Astrocyte (in vitro differentiated cells and primary cell): ENCODE measurements at regions not wholly inside any gene's neighbourhood (a gene's known extent, or its start where the extent isn't known, plus 50 kb on each side); places are given as distances from the start of the nearest gene placed in this dataset.

Experiments
- EZH2 ChIP-seq: IDR thresholded peaks from 2 replicates; pipeline ENCODE4 v1.6.1; 2012; ENCODE audit warnings: mild to moderate bottlenecking, low read length, inconsistent platforms; ENCODE audit not compliant: insufficient read depth
- TF ChIP-seq, protein P1 (sequence below): IDR thresholded peaks from 2 replicates; pipeline ENCODE4 v1.5.1; 2011; ENCODE audit warnings: low read depth, mild to moderate bottlenecking, inconsistent platforms, low read length, moderate library complexity; ENCODE audit not compliant: insufficient read depth

DNA sequence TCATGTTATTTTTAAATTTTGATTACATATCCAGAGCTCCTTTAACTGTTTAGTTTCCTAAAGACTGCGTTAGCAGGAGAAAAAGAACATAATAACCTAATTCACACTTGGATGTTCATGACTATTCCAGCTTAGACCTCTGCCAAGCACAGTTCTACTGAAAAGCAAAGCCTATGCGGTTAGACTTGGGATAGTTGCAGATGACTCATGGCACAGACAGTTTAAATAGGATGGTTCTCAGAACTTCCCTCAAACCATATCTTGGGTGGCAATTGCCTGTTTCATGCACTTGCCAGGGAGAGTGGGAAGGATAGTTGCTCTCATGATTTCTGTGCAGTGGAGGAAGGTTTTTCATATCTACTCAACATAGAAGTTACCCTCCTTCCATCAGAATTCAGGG lies 149.7 kb upstream of the KLHL29 start:
- TF ChIP-seq, protein P1, sequence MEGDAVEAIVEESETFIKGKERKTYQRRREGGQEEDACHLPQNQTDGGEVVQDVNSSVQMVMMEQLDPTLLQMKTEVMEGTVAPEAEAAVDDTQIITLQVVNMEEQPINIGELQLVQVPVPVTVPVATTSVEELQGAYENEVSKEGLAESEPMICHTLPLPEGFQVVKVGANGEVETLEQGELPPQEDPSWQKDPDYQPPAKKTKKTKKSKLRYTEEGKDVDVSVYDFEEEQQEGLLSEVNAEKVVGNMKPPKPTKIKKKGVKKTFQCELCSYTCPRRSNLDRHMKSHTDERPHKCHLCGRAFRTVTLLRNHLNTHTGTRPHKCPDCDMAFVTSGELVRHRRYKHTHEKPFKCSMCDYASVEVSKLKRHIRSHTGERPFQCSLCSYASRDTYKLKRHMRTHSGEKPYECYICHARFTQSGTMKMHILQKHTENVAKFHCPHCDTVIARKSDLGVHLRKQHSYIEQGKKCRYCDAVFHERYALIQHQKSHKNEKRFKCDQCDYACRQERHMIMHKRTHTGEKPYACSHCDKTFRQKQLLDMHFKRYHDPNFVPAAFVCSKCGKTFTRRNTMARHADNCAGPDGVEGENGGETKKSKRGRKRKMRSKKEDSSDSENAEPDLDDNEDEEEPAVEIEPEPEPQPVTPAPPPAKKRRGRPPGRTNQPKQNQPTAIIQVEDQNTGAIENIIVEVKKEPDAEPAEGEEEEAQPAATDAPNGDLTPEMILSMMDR, result no peak
- TF ChIP-seq EZH2, result no peak
